IMR-90 (cell line): ENCODE measurements at regions not wholly inside any gene's neighbourhood (a gene's known extent, or its start where the extent isn't known, plus 50 kb on each side); places are given as distances from the start of the nearest gene placed in this dataset.

ENCODE experiments used
- ATAC-seq: fragments of 200-7000 bp; cut with Tn5 transposase; 2 replicates; pipeline ENCODE4 v1.9.1; 2020; ENCODE audit warnings: low read depth, mild to moderate bottlenecking, moderate library complexity
- BruUV-seq: library from RNA; stranded (reverse); fragments of 400-500 nt; replicated peaks from 2 replicates; lab custom pipeline; 2021; lab: Mats Ljungman, UMichigan
- CTCF ChIA-PET: fragments of 300-600 bp; formaldehyde crosslinking; extraction: SDS; loops from one replicate; lab custom pipeline; 2021; ENCODE audit warnings: antibody characterized with exemption; lab: Yijun Ruan, JAX
- POLR2A ChIA-PET: fragments of 300-600 bp; sonication (Branson Sonifier 250); formaldehyde crosslinking; loops from one replicate; lab custom pipeline; 2022; ENCODE audit warnings: antibody characterized with exemption; ENCODE audit not compliant: unreplicated experiment; lab: Charles Lee
- DNase-seq: peaks from one replicate; pipeline ENCODE4 v3.0.0; 2013
- H2AFZ ChIP-seq: replicated peaks from 2 replicates; pipeline ENCODE3; 2013; ENCODE audit warnings: low read length, mild to moderate bottlenecking; ENCODE audit not compliant: poor library complexity
- H2AK5ac ChIP-seq: 2 replicates; pipeline ENCODE4 v1.6.1; 2013; ENCODE audit warnings: low read depth, low read length, inconsistent platforms
- H2AK9ac ChIP-seq: replicated peaks from 2 replicates; pipeline ENCODE3; 2013; ENCODE audit warnings: mild to moderate bottlenecking, low read depth, low read length, moderate library complexity; ENCODE audit not compliant: poor library complexity
- H2BK120ac ChIP-seq: 2 replicates; pipeline ENCODE4 v1.6.1; 2013; ENCODE audit warnings: low read depth, low read length, inconsistent platforms
- H2BK15ac ChIP-seq: 3 replicates; pipeline ENCODE4 v1.6.1; 2013; ENCODE audit warnings: low read depth, low read length, inconsistent platforms
- H2BK20ac ChIP-seq: 2 replicates; pipeline ENCODE4 v1.6.1; 2013; ENCODE audit warnings: low read depth, mild to moderate bottlenecking, inconsistent platforms, low read length, moderate library complexity
- H2BK5ac ChIP-seq: 2 replicates; pipeline ENCODE4 v1.6.1; 2013; ENCODE audit warnings: mild to moderate bottlenecking, low read depth, low read length, inconsistent platforms; ENCODE audit not compliant: poor library complexity, severe bottlenecking
- H3K14ac ChIP-seq: replicated peaks from 2 replicates; pipeline ENCODE4 v1.6.1; 2013; ENCODE audit warnings: low read depth, low read length, inconsistent platforms
- H3K18ac ChIP-seq: 2 replicates; pipeline ENCODE4 v1.6.1; 2013; ENCODE audit warnings: low read depth, low read length, control low read depth
- H3K23ac ChIP-seq: 2 replicates; pipeline ENCODE4 v1.6.1; 2013; ENCODE audit warnings: low read depth, low read length, inconsistent platforms
- H3K27ac ChIP-seq: 2 replicates; pipeline ENCODE4 v1.5.1; 2013; ENCODE audit warnings: mild to moderate bottlenecking, control low read depth, low read length; ENCODE audit not compliant: insufficient read depth
- H3K27me3 ChIP-seq: 2 replicates; pipeline ENCODE4 v1.6.1; 2013; ENCODE audit warnings: low read length; ENCODE audit not compliant: control insufficient read depth, insufficient read depth
- H3K36me3 ChIP-seq: 2 replicates; pipeline ENCODE4 v1.6.1; 2013; ENCODE audit warnings: low read length, mixed read lengths; ENCODE audit not compliant: control insufficient read depth, insufficient read depth
- H3K4ac ChIP-seq: 2 replicates; pipeline ENCODE4 v1.6.1; 2013; ENCODE audit warnings: low read depth, low read length, inconsistent platforms
- H3K4me1 ChIP-seq: 2 replicates; pipeline ENCODE4 v1.6.1; 2013; ENCODE audit warnings: low read length, mixed read lengths; ENCODE audit not compliant: control insufficient read depth, insufficient read depth
- H3K4me2 ChIP-seq: 2 replicates; pipeline ENCODE4 v1.6.1; 2013; ENCODE audit warnings: low read depth, mild to moderate bottlenecking, control low read depth, low read length, moderate library complexity
- H3K4me3 ChIP-seq: 2 replicates; pipeline ENCODE4 v1.5.1; 2013; ENCODE audit warnings: low read depth, mild to moderate bottlenecking, control low read depth, low read length, moderate library complexity; ENCODE audit not compliant: insufficient read depth
- H3K56ac ChIP-seq: 2 replicates; pipeline ENCODE4 v1.6.1; 2013; ENCODE audit warnings: low read length, inconsistent platforms; ENCODE audit not compliant: insufficient read depth; ENCODE audit errors: extremely low read depth
- H3K79me1 ChIP-seq, 2 experiments: 2 replicates each; pipeline ENCODE4 v1.6.1; 2013; ENCODE audit warnings: low read length in 2 of 2, inconsistent platforms in 1 of 2, low read depth in 1 of 2
- H3K9ac ChIP-seq: 2 replicates; pipeline ENCODE4 v1.6.1; 2013; ENCODE audit warnings: low read depth, low read length, control low read depth
- H3K9me1 ChIP-seq: 2 replicates; pipeline ENCODE4 v1.6.1; 2013; ENCODE audit warnings: low read length, inconsistent platforms; ENCODE audit not compliant: insufficient read depth
- H3K9me3 ChIP-seq: 2 replicates; pipeline ENCODE4 v1.6.1; 2013; ENCODE audit warnings: low read length; ENCODE audit not compliant: control insufficient read depth, insufficient read depth
- H4K20me1 ChIP-seq: 2 replicates; pipeline ENCODE4 v1.6.1; 2013; ENCODE audit warnings: low read length, inconsistent platforms; ENCODE audit not compliant: insufficient read depth
- H4K5ac ChIP-seq: 2 replicates; pipeline ENCODE4 v1.6.1; 2013; ENCODE audit warnings: mild to moderate bottlenecking, low read depth, low read length, control low read depth
- H4K8ac ChIP-seq, 2 experiments: 2 replicates each; pipeline ENCODE4 v1.6.1; 2013; ENCODE audit warnings: low read depth in 2 of 2, low read length in 2 of 2, control low read depth in 1 of 2, inconsistent platforms in 1 of 2
- H4K91ac ChIP-seq: 2 replicates; pipeline ENCODE4 v1.6.1; 2013; ENCODE audit warnings: low read depth, low read length, inconsistent platforms; ENCODE audit not compliant: insufficient read depth
- BHLHE40 ChIP-seq: fragments of 150-350 bp; IDR thresholded peaks from 2 replicates; pipeline ENCODE4 v1.6.1; 2016; ENCODE audit warnings: mild to moderate bottlenecking, low read depth, low read length
- CEBPB ChIP-seq: IDR thresholded peaks from 2 replicates; pipeline ENCODE4 v1.6.1; 2012; ENCODE audit warnings: low read depth, low read length, improper control_type of control experiment
- CHD1 ChIP-seq: IDR thresholded peaks from 2 replicates; pipeline ENCODE4 v1.6.1; 2012; ENCODE audit warnings: low read depth, low read length, improper control_type of control experiment
- ELK1 ChIP-seq: fragments of 150-350 bp; IDR thresholded peaks from 2 replicates; pipeline ENCODE4 v1.6.1; 2016; ENCODE audit warnings: low read depth, mild to moderate bottlenecking, low read length, moderate library complexity, borderline replicate concordance
- FOS ChIP-seq: fragments of 150-350 bp; IDR thresholded peaks from 2 replicates; pipeline ENCODE4 v1.6.1; 2016; ENCODE audit warnings: low read depth, low read length
- MAZ ChIP-seq: IDR thresholded peaks from 2 replicates; pipeline ENCODE4 v1.6.1; 2012; ENCODE audit warnings: low read depth, mild to moderate bottlenecking, low read length, improper control_type of control experiment, moderate library complexity, borderline replicate concordance
- MXI1 ChIP-seq: IDR thresholded peaks from 2 replicates; pipeline ENCODE4 v1.6.1; 2012; ENCODE audit warnings: low read depth, mild to moderate bottlenecking, low read length, moderate library complexity, borderline replicate concordance
- POLR2A ChIP-seq: IDR thresholded peaks from 2 replicates; pipeline ENCODE4 v1.6.1; 2012; ENCODE audit warnings: mild to moderate bottlenecking, low read depth, low read length
- RAD21 ChIP-seq: IDR thresholded peaks from 2 replicates; pipeline ENCODE4 v1.6.1; 2012; ENCODE audit warnings: low read length, improper control_type of control experiment
- SMC3 ChIP-seq: fragments of 150-350 bp; IDR thresholded peaks from 2 replicates; pipeline ENCODE4 v1.6.1; 2016; ENCODE audit warnings: low read depth, mild to moderate bottlenecking, antibody characterized with exemption, low read length, moderate library complexity
- dilution Hi-C: fragments of 300-500 bp; cut with HindIII; formaldehyde crosslinking; loops from one replicate; pipeline ENCODE4 v1.14.3; 2018; ENCODE audit warnings: low sequenced_read_pairs; ENCODE audit not compliant: unreplicated experiment
- in situ Hi-C: fragments of 300-500 bp; cut with MboI; formaldehyde crosslinking; loops from 3 replicates; pipeline ENCODE4 v1.14.3; 2019; ENCODE audit warnings: low sequenced_read_pairs, inconsistent platforms, mixed read lengths
- intact Hi-C: fragments of 100-400 bp; cut with micrococcal nuclease; formaldehyde crosslinking; loops from 2 replicates; pipeline ENCODE4 v1.10.0; 2022

GRCh38 chr16:62620275-62620674 lies 584.0 kb upstream of the CDH8 start:
- intact Hi-C loops (no loop called here), dilution Hi-C loops (no loop called here), in situ Hi-C loops (no loop called here)
- no peaks in the 10 kb centered on the region for H3K9me1 ChIP-seq
- no peak overlapping the region for H3K14ac ChIP-seq
- TF ChIP-seq BHLHE40 (no peak), CEBPB (no peak), CHD1 (no peak), SMC3 (no peak), POLR2A (no peak), MXI1 (no peak), MAZ (no peak), RAD21 (no peak), ELK1 (no peak), FOS (no peak)
- H3K18ac ChIP-seq, result no peak overlapping the region
- H3K79me1 ChIP-seq, result no peaks in the 10 kb centered on the region
- H2AK5ac ChIP-seq, result no peak overlapping the region
- DNase-seq (no peak), ATAC-seq (no peak)
- no peak overlapping the region for H3K4me2 ChIP-seq
- no peaks in the 10 kb centered on the region for H3K36me3 ChIP-seq
- no peak overlapping the region for H2BK120ac ChIP-seq
- H3K23ac ChIP-seq, result no peak overlapping the region
- H3K4me1 ChIP-seq, result no peaks in the 10 kb centered on the region
- H3K27ac ChIP-seq, result no peak overlapping the region
- BruUV-seq, result no TSS peak
- H4K91ac ChIP-seq, result no peak overlapping the region
- CTCF ChIA-PET, result no interaction called here
- no peak overlapping the region for H2BK15ac ChIP-seq
- no peaks in the 10 kb centered on the region for H4K20me1 ChIP-seq
- H2BK5ac ChIP-seq, result no peak overlapping the region
- H3K4ac ChIP-seq, result no peak overlapping the region
- no peak overlapping the region for H3K9ac ChIP-seq
- no peak overlapping the region for H2BK20ac ChIP-seq
- H2AFZ ChIP-seq, result no peak overlapping the region
- H4K5ac ChIP-seq, result no peak overlapping the region
- H2AK9ac ChIP-seq, result no peak overlapping the region
- H3K4me3 ChIP-seq, result no peak overlapping the region
- H4K8ac ChIP-seq, result no peak overlapping the region
- H3K27me3 ChIP-seq, result no peaks in the 10 kb centered on the region
- POLR2A ChIA-PET, result no interaction called here
- no peak overlapping the region for H3K56ac ChIP-seq
- peaks cover 8% of the 10 kb centered on the region; the same call in 1 of the 2 replicates for H3K9me3 ChIP-seq
